ENCODE measurements at regions not wholly inside any gene's neighbourhood (a gene's known extent, or its start where the extent isn't known, plus 50 kb on each side); places are given as distances from the start of the nearest gene placed in this dataset.

GRCh38 chr11:45473341-45473895, 187.3 kb upstream of the SYT13 start:
- no peaks in the 10 kb centered on the region for H3K9me3 ChIP-seq
- no peaks in the 10 kb centered on the region for H3K36me3 ChIP-seq
- H3K4me3 ChIP-seq: no peak overlapping the region
- DNase-seq (ENCODE audit: low spot score in 2 of 2): no peak
- intact Hi-C loops (cut with DNase I): no loop called here
- H3K27ac ChIP-seq: no peak overlapping the region
- TF ChIP-seq CTCF (IDR thresholded peaks at IDR 0.05): no peak
- no peaks in the 10 kb centered on the region for H3K27me3 ChIP-seq
- no peaks in the 10 kb centered on the region for H3K4me1 ChIP-seq

GRCh38 chr11:45472716-45473317, 186.7 kb upstream of the SYT13 start:
- Histone ChIP-seq H3K36me3 (no peaks in the 10 kb centered on the region), H3K27ac (no peak overlapping the region), H3K4me3 (no peak overlapping the region), H3K9me3 (no peaks in the 10 kb centered on the region), H3K27me3 (no peaks in the 10 kb centered on the region), H3K4me1 (no peaks in the 10 kb centered on the region)
- no peak for DNase-seq (ENCODE audit: low spot score in 2 of 2)
- no peak for TF ChIP-seq CTCF (IDR thresholded peaks at IDR 0.05)
- intact Hi-C loops (cut with DNase I): no loop called here

- intact Hi-C loops (cut with DNase I): no loop called here
- TF ChIP-seq CTCF (IDR thresholded peaks at IDR 0.05): no peak
- Histone ChIP-seq H3K4me3 (no peak overlapping the region), H3K9me3 (no peaks in the 10 kb centered on the region), H3K4me1 (no peaks in the 10 kb centered on the region), H3K27me3 (no peaks in the 10 kb centered on the region), H3K27ac (no peak overlapping the region), H3K36me3 (no peaks in the 10 kb centered on the region)
- no peak for DNase-seq (ENCODE audit: low spot score in 2 of 2)
These were observed 185.1 kb upstream of the SYT13 start for GRCh38 chr11:45471266-45471665.

GRCh38 chr11:45470794-45471167, 184.6 kb upstream of the SYT13 start:
- intact Hi-C loops (cut with DNase I): no loop called here
- Histone ChIP-seq H3K9me3 (no peaks in the 10 kb centered on the region), H3K4me1 (no peaks in the 10 kb centered on the region), H3K27ac (no peak overlapping the region), H3K4me3 (no peak overlapping the region), H3K27me3 (no peaks in the 10 kb centered on the region), H3K36me3 (no peaks in the 10 kb centered on the region)
- no peak for TF ChIP-seq CTCF (IDR thresholded peaks at IDR 0.05)
- no peak for DNase-seq (ENCODE audit: low spot score in 2 of 2)

GRCh38 chr11:45470151-45470793, 184.1 kb upstream of the SYT13 start:
- Histone ChIP-seq H3K36me3 (no peaks in the 10 kb centered on the region), H3K27me3 (no peaks in the 10 kb centered on the region), H3K4me3 (no peak overlapping the region), H3K4me1 (no peaks in the 10 kb centered on the region), H3K27ac (no peak overlapping the region), H3K9me3 (no peaks in the 10 kb centered on the region)
- intact Hi-C loops (cut with DNase I): no loop called here
- DNase-seq (ENCODE audit: low spot score in 2 of 2): no peak
- no peak for TF ChIP-seq CTCF (IDR thresholded peaks at IDR 0.05)

All from ascending aorta (tissue), 2 donors.